GM19035 (cell line): ENCODE measurements at regions not wholly inside any gene's neighbourhood (a gene's known extent, or its start where the extent isn't known, plus 50 kb on each side); places are given as distances from the start of the nearest gene placed in this dataset.
A peak's percentile ranks its signal among the peaks of the same experiment; 100 is the strongest.

ENCODE experiments used
- ATAC-seq: cut with Tn5 transposase; IDR thresholded peaks from one replicate; pipeline ENCODE4 v1.9.1; 2021; ENCODE audit not compliant: unreplicated experiment

DNA sequence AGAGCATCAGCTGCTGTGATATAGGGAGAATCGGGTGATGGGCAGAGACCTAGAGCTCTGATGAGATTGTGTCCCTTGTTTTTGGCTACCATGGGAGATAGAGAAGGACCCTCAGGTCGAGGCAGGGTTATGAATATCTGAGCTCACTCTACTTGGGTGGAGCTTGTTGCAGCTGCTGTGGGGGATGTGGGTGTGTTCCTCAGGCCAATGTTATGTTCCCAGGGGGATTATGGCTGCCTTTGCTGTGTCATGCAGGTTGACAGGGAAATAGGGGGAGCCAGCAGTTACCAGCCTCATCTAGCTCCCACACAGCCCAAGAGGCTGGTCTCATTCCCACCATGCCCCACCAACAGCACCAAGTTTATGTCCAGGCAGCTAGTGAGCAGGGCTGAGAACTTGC is 131.5 kb downstream of the TRIM42 start:
- no peak for ATAC-seq

DNA sequence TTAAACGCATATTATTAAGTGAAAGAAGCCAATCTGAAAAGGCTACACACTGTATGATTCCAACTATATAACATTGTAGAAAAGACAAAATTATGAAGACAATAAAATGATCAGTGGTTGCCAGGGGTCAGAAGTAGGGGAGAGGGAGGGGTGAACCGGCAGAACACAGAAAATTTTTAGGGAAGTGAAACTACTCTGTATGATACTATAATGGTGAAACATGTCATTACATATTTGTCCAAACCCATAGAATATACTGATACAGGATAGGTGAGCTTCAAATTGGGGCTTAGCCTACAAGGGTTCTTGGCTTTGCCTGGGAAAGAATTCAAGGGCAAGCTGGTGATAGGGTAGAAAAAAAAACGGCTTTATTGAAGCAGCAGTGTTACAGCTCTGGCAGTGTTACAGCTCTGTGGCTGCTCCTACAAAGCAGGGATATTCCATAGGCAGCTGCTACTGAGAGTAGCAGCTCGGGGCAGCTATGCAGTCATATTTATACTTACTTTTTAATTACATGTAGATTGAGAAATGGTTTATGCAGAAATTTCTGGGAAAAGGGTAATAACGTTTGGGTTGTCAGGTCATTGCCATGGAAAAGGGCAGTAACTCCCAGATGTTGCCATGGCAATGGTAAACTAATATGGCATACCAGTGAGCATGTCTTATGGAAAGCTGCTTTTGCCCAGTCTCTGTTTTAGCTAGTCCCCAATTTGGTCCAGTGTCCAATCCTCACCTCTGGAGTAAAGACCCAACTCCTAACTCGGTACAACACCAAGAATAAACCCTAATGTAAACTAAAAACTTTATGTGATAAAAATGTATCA is 125.1 kb upstream of the SLC25A36 start:
- ATAC-seq, result peak; percentile 91

DNA sequence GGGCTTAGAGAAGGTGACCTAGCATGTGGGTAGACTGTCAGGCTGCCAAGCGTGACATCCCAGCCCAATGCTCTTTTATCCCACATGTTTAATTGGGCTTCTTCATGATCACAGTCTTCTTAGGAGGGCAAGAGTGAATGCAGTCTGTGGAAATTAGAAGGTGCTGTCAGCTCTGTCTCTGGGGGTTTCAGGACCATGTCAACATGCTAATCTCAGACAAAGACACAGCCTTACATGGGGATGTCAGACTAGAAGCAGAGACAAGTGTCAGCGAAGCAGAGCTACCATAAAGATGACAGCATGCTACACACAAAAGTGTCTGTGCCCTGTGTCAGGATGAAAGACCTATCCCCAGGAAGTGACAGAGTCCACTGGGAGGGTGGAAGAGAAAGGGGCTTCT is 120.1 kb upstream of the SLC25A36 start:
- no peak for ATAC-seq

DNA sequence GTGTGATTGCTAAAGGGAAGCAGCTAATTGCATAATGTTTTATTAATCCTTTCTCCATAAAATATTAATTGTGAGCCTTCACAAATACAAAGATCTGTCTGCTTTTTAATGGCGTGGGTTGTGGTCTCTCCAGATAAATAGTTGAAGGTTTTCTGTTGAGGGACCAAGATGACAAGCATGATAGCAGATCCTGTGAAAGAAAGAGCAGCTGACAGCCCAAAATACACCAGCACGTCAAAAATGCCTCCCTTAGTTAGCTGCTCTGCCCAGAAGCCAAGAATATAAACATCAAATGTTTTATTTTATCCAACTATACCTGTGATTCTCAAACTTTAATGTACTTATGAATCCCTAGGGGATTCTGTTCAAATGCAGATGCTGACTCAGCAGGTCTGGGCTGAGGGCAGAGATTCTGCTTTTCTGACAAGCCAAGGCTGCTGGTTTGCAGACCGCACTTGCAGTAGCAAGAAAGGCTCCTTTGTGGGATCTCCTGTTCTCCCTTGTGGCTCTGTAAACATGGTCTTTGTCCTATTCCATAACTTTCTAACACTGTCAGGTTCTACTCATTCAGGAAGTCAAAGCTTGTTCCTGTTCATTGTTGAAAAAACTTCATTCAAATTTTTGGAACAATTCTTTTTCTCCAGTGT is 119.1 kb upstream of the SLC25A36 start:
- ATAC-seq, result no peak

DNA sequence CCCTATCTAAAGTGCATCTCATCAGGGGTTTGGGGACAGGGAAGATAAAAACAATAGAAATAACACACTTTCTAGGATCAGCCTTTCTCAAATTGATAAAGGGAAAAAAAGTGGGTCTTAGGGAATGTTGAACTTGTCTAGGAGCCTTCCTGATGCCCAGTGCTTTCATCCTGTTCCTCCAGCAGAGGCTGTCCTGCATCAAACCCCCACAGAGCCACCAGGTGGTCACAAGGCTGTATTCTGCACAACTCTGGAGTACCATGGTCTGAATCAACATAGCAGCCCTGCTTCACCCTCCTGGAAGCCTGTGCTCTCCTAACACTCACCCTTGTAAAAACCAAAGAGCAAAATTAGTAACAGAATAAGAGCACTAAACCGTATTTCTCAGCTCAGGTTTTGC is 118.5 kb upstream of the SLC25A36 start:
- ATAC-seq, result no peak

DNA sequence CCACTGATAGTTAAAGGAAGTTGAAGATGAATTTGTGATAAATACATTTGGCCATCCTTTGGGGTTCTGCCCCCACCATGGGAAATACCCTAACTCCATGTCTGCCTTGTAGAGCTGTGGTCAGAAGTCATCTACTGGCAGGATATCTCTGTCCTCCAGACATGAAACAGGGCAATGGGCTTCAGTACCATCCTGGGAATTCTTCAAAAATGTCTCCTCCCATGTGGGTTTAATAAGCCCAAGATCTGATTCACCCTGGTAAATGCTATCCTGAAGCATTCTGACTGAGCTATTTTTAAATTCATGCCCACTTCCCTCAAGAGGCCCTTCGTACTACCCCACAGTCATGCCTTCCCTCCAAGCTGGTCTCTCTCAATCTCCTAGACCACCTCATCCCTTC is 113.7 kb upstream of the SLC25A36 start:
- no peak for ATAC-seq

DNA sequence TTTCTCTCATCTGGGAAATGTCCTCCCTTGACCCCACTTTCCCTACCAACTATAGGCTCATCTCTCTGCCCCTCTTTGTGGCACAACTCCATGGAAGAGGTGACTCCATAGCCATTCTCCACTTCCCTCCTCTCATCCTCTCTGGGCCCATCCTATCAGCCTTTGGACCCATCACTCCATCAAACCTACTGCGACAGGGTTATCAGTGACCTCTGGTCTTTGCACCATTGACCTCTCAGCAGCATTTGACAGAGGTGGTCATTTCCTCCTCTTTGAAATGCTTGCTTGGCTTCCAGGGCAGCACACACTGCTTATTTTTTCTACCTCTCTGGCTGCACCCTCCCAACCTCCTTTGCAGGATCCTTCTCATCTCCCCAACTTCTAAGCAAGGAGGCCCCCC is 113.1 kb upstream of the SLC25A36 start:
- ATAC-seq, result no peak

DNA sequence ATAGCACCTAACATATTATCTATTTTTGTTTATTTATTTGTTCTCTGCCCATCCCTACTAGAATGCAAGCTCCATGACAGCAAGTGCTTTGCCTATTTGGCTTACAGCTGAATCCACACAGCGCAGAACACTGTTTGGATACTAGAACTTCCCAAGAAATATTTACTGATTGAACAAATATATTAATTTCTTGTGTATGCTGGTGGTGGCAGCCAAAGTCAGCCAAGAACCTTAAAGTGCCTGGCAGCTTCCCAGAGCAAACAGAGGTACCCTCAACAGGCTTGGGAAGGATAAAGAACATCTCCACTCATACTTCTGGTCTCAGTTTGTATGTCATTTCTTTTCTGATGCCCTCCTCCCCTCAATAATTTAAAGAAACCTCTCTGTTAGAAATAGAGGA is 111.8 kb upstream of the SLC25A36 start:
- ATAC-seq, result no peak

DNA sequence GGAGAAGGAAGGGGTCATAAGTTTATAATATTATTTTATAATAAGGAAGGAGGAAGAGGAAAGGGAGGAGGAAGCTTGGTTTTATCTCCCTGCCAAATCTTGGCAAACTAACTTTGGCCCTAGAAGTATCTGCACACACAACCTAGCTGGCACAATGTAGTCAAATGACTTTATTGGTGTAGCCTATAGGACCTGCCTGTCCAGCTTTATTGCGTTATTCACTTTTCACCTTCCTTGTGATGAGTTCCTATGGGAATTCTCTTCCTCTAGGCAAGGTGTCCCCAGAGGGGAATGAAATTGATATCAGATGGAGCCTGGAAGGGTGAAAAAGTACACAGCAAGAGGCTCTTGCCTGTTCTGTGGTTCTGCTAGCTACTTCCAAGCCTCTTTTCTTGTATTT is 111.2 kb upstream of the SLC25A36 start:
- ATAC-seq, result no peak

DNA sequence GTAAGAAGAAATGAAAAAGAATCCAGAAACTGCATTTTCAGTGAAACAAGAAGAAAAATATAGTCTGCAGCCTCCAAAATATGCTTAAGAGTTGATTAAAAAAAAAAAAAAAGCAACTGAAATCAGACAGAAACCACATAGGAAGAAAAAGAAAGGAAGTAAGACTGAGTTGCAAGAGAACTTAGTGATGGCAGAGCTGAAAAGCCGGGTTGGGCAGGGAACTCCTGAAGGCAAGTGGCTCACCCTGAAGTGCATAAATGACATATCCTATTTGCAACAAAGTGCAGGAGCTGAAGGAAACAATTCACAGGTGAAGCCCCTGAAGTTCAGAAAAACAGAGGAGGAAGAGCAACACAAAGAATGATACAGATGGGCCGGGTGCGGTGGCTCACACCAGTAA is 108.8 kb upstream of the SLC25A36 start:
- no peak for ATAC-seq

DNA sequence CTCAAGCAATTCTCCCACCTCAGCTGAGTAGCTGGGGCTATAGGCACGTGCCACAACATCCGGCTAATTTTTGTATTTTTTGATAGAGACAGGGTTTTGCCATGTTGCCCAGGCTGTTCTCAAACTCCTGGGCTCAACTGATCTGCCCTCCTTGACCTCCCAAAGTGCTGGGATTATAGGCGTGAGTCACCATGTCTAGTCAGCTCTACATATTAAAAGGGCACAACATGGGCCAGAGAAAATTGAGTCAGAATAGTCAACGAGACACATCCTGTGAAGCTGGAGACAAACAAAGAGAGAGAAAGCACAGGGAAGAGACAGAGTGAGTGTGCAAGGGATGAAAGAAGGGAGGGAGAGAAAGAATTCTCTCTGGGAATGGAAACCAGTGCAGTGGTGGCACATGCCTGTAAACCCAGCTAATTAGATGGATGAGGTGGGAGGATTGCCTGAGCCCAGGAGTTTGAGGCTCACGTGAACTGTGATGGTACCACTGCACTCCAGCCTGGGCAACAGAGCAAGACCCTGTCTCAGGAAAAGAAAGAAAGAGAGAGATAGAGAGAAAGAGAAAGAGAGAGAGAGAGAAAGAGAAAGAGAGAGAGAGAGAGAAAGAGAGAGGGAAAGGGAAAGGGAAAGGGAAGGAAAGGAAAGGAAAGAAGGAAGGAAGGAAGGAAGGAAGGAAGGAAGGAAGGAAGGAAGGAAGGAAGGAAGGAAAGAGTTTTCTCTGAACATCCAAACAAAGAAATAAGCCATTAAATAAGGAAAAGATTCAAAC is 107.2 kb upstream of the SLC25A36 start:
- ATAC-seq, result no peak

DNA sequence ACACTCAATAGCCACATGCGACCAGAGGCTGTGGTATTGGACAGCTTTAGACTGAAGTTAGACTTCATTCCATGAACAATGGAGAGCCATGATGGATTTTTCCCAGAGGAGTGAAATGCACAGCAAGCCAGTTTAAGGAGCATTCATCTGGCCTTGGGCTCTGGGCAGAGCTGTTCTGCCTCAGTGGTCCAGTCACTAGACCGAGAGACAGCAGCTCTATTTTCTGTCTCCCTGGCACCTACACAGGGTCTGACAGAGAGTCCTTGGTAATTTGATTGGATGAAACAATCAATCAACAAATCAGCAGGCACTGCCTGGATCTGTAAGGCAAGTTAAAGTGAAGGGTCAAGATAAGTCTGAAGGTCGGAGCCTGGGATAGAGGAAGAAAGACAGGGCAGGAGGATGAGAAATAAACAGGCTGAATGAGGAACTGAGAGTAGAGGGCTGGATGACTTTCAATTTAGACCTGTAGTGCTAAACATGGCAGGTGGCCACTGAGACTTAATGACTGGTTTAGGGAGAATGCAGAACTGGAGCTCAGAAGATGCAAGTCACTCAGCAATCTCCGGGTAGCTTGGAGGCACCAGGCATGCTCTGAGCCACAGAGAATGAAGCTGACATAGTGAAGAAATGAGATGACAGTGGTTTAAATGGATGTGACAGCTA is 98.5 kb upstream of the SLC25A36 start:
- ATAC-seq, result peak; percentile 95

DNA sequence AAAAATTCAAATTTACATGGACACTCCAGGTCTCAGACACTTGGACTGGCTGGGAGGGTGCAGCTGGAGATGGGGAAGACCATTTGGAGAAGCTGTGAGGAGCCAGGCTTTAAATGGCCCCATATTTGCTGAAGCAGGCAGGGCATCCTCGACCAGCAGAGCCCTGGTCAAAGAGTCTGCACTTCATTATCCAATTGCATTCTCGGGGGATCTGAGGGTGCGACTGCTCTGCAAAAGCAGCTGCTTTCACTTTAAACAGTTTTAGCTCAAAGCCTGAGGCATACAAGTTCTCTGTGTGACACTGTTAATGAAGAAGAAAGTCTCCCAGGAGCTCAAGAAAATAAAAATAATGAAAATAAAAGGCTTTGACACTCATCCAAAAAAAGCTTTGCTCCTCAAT is 98.0 kb upstream of the SLC25A36 start:
- ATAC-seq, result peak; percentile 2

DNA sequence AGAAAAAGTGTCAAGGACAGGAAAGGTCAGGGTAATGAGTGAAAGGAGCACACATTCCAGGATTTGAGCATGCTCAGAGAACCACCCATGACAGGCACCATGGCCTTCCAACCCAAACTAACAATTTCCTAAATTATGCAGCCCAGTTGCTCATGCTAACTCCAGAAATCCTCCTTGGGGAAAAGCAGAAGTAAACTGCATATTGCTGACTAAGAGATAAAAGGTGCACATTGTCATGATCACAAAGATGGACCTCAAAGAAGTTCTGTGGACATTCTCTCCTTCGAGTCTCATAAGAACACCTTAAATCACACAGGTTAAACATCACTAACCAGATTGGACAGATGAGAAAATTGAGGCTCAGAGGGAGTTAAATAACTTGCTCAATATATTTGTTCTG is 97.6 kb upstream of the SLC25A36 start:
- ATAC-seq, result no peak

DNA sequence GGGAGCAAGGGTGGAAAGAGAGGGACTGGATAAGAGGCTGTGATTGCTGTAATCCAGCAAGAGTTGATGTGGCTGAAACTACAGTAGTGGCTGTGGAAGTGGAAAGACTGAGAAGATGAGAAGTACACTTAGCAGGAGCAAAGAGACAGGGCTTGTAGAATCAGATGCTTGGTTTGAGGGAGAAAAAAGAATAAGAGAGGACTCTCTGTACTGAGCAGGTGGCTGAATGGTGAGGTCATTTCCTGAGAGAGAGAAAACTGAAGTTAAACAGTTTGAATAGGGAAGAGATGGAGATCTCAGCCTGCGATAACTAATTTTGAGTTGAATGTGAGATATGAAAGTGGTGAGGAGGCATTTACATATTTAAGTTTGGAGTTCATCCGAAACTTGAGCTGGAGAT is 95.8 kb upstream of the SLC25A36 start:
- ATAC-seq, result peak; percentile 34

DNA sequence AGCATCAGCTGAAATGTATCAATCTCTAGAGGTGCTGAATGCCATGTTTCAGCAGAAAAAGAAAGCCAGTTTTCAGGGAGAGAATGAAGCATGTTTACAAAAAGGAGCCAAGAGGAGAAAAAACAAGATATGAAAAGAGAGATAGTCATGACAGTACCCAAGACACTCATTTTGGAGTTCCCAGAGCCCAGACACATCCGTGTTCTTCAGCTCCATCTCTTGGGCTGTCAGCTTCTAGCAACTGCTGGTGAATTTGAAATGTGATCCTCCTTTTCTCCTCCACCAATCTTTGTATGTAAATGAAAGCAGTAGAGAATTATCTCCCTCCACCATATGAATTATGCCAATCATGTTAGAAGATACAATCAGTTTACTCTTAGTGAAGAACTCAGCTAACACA is 93.0 kb upstream of the SLC25A36 start:
- ATAC-seq, result no peak

DNA sequence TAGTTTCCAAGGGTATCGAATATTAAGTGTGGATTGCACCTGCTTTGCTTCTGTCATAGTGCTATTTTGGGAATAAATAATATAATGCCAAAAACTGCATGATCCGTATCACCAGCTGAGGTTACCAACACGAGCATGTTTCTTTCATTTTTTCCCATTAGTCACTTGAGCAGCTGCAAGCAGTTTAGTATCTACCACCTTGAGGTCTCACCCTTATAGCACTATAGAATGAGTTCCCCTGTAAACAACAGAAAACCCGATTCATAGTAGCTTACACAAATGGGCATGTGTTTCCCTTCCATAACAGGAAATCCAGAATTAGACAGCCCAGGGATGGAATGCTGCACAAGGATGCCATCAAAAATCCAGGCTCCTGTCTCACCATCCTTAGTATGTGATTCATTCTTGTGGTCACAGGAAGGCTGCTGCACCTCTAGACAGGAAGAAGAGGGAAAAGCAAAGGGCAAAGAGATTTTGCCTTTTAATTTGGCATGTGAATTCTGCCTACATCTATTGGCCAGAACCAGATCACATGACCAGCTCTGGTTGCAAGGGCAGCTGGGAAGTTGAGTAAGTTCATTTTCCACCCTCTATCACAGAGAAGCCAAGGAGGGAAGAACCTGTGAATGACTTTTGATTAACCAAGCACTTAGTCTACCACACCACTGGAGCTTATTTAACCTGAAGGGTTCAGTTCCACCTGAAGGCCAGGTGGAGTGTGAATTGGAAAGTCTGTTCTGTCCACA is 91.3 kb upstream of the SLC25A36 start:
- ATAC-seq, result no peak

DNA sequence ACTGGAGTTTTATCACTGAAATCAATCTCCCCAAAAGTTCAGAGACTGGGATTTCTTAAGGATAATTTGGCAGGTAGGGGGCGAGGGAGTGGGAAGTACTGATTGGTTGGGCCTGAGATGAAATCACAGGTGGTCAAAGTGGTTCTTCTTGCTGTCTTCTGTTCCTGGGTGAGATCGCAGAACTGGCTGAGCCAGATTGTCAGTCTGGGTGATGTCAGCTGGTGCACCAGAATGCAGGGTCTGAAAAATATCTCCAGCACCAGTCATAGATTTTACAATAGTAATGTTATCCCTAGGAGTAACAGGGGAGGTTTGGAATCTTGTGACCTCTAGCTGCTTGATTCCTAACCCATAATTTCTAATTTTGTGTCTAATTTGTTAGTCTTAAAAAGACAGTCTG is 86.7 kb upstream of the SLC25A36 start:
- ATAC-seq, result no peak

DNA sequence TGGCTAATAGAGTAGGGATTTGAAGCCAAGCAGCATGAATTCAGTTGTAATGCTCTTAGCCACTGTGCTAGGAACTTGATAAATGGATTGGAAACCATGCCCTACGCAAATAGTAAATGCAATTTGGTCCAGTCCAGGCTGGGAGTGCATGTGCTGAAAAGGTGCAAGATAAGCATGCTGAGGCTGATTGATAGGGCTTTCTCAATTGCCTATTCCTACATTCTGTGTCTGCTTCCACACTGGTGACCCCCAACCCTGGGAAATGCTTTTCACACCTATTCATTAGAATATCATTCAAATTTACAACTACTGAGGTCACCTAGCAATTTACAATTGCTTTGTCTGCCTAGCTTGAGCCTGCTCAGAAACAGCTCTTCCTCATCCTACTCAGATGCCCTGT is 84.7 kb upstream of the SLC25A36 start:
- ATAC-seq, result no peak

DNA sequence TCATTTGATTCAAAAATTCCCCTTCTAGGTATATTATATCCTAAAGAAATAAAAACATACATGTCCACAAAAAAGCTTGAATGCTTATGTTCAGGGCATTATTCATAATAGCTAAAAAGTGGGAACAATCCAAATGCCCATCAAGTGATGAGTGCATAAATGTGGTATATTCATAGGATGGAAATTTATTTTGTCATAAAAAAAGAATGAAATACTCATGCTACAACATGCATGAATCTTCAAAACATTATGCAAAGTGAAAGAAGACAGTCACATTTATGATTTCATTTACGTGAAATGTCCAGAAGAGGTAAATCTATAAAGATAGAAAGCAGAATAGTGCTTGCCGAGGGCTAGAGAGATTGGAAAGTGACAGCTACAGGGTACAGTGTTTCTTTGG is 83.6 kb upstream of the SLC25A36 start:
- no peak for ATAC-seq
